K562 (cell line): ENCODE measurements at regions not wholly inside any gene's neighbourhood (a gene's known extent, or its start where the extent isn't known, plus 50 kb on each side); places are given as distances from the start of the nearest gene placed in this dataset.

Source experiments
- ATAC-seq: fragments of 200-7000 bp; cut with Tn5 transposase; 3 replicates; pipeline ENCODE4 v1.9.1; 2020; ENCODE audit warnings: moderate library complexity
- BruUV-seq: library from RNA; stranded (reverse); fragments of 400-500 nt; replicated peaks from 2 replicates; lab custom pipeline; 2021; lab: Mats Ljungman, UMichigan
- CTCF ChIA-PET: fragments of 300-600 bp; formaldehyde crosslinking; extraction: SDS; loops from one replicate; lab custom pipeline; 2021; ENCODE audit warnings: low intra/inter-chr PET ratio; lab: Yijun Ruan, JAX
- POLR2A ChIA-PET: fragments of 300-600, 350-650 bp; sonication (Branson Sonifier 250); formaldehyde crosslinking; extraction: SDS; loops from one replicate; lab custom pipeline; 2021; ENCODE audit warnings: antibody characterized with exemption, inconsistent platforms; lab: Yijun Ruan, JAX
- DNase-seq, 4 experiments: peaks; one replicate each; pipeline versions ENCODE4 v3.0.0 to v3.0.0-alpha.2; 2011 to 2018; ENCODE audit warnings: low spot score in 3 of 4, mixed read lengths in 3 of 4; ENCODE audit errors: extremely low read depth in 1 of 4
- FAIRE-seq: peaks from 2 replicates; lab custom pipeline; 2011; peaks lifted over from hg19 to GRCh38; lab: Jason Lieb, UNC
- H2AFZ ChIP-seq: 2 replicates; pipeline ENCODE4 v1.6.0; 2011; ENCODE audit warnings: low read depth, low read length, control low read depth, inconsistent platforms
- H3K27ac ChIP-seq: fragments of 200-600 bp; 3 replicates; pipeline ENCODE4 v1.8.0; 2011; ENCODE audit warnings: low read depth, mild to moderate bottlenecking, control low read depth, inconsistent platforms, low read length, moderate library complexity, mixed read lengths; ENCODE audit errors: extremely low read depth
- H3K27me3 ChIP-seq, 2 experiments: fragments of 300-600 bp in 1 of 2; 2 replicates in 1 of 2; 3 replicates in 1 of 2; pipeline versions ENCODE4 v1.6.0 to v1.8.0; 2011; ENCODE audit warnings: inconsistent platforms in 2 of 2, low read length in 2 of 2, mild to moderate bottlenecking in 1 of 2, mixed read lengths in 1 of 2, moderate library complexity in 1 of 2; ENCODE audit not compliant: control insufficient read depth in 2 of 2, insufficient read depth in 2 of 2
- H3K36me3 ChIP-seq: fragments of 300-600 bp; 3 replicates; pipeline ENCODE4 v1.8.0; 2011; ENCODE audit warnings: mild to moderate bottlenecking, low read length, inconsistent platforms; ENCODE audit not compliant: control insufficient read depth, insufficient read depth
- H3K4me1 ChIP-seq, 2 experiments: fragments of 200-600 bp in 1 of 2; replicated peaks in 1 of 2; 2 replicates in 1 of 2; 3 replicates in 1 of 2; pipeline versions ENCODE4 v1.5.1 to v1.8.0; 2011; ENCODE audit warnings: inconsistent platforms in 2 of 2, low read length in 2 of 2, mild to moderate bottlenecking in 1 of 2, mixed read lengths in 1 of 2, moderate library complexity in 1 of 2; ENCODE audit not compliant: control insufficient read depth in 2 of 2, insufficient read depth in 2 of 2
- H3K4me2 ChIP-seq: 2 replicates; pipeline ENCODE4 v1.6.1; 2011; ENCODE audit warnings: low read length, control low read depth, inconsistent platforms, mixed read lengths; ENCODE audit not compliant: insufficient read depth
- H3K4me3 ChIP-seq: fragments of 200-600 bp; sonication (generic), shearing (Covaris generic); 2 replicates; pipeline ENCODE4 v1.5.1; 2016; ENCODE audit warnings: control low read depth, inconsistent platforms
- H3K79me2 ChIP-seq: fragments of 200-600 bp; 3 replicates; pipeline ENCODE4 v1.8.0; 2011; ENCODE audit warnings: low read length, inconsistent platforms; ENCODE audit not compliant: control insufficient read depth, insufficient read depth
- H3K9ac ChIP-seq, 2 experiments: 2 replicates each; pipeline versions ENCODE4 v1.6.0 to v1.6.1; 2011; ENCODE audit warnings: low read depth in 2 of 2, low read length in 2 of 2, control low read depth in 1 of 2, inconsistent platforms in 1 of 2, mild to moderate bottlenecking in 1 of 2, mixed read lengths in 1 of 2; ENCODE audit not compliant: insufficient read depth in 1 of 2
- H3K9me1 ChIP-seq: one replicate; pipeline ENCODE4 v1.6.0; 2011; ENCODE audit warnings: inconsistent platforms, mild to moderate bottlenecking, low read length, moderate library complexity; ENCODE audit not compliant: control insufficient read depth, insufficient read depth
- H3K9me3 ChIP-seq: replicated peaks from 2 replicates; pipeline ENCODE4 v1.5.1; 2011; ENCODE audit warnings: low read depth, low read length, inconsistent platforms; ENCODE audit not compliant: control insufficient read depth, insufficient read depth
- H4K20me1 ChIP-seq: replicated peaks from 2 replicates; pipeline ENCODE4 v1.6.1; 2011; ENCODE audit warnings: low read length, inconsistent platforms, mixed read lengths; ENCODE audit not compliant: control insufficient read depth, insufficient read depth
- BCOR ChIP-seq: fragments of 450-650 bp; IDR thresholded peaks from 2 replicates; pipeline ENCODE4 v1.6.1; 2016
- ETV5 ChIP-seq: sonication (generic); formaldehyde crosslinking; IDR thresholded peaks from 2 replicates; pipeline ENCODE4 v1.4.0; 2020; ENCODE audit warnings: low read depth, mild to moderate bottlenecking, missing genetic modification reagents
- EZH2 ChIP-seq: IDR thresholded peaks from 2 replicates; pipeline ENCODE4 v1.6.1; 2012; ENCODE audit warnings: low read depth, mild to moderate bottlenecking, inconsistent platforms, low read length, borderline replicate concordance
- HDAC6 ChIP-seq: IDR thresholded peaks from 2 replicates; pipeline ENCODE4 v1.6.1; 2012; ENCODE audit warnings: low read depth, mild to moderate bottlenecking, control low read depth, inconsistent platforms, low read length, moderate library complexity
- HINFP ChIP-seq: fragments of 450-650 bp; conservative IDR thresholded peaks from 2 replicates; pipeline ENCODE4 v1.6.1; 2016; ENCODE audit warnings: missing genetic modification characterization, low read depth, mild to moderate bottlenecking, control low read depth, missing compliant biosample characterization
- IFI16 ChIP-seq: fragments of 250-450 bp; sonication (Bioruptor Pico); IDR thresholded peaks from 2 replicates; pipeline ENCODE4 v2.1.2; 2022; ENCODE audit warnings: mild to moderate bottlenecking, inconsistent platforms
- KLF1 ChIP-seq: fragments of 450-650 bp; IDR thresholded peaks from 2 replicates; pipeline ENCODE4 v1.6.1; 2016; ENCODE audit warnings: missing genetic modification characterization, missing compliant biosample characterization
- ZBTB26 ChIP-seq: fragments of 450-650 bp; formaldehyde crosslinking; IDR thresholded peaks from 2 replicates; pipeline ENCODE4 v1.4.0; 2022; ENCODE audit warnings: missing genetic modification characterization
- ZNF134 ChIP-seq: fragments of 250-450 bp; sonication (Bioruptor Pico); conservative IDR thresholded peaks from 2 replicates; pipeline ENCODE4 v1.4.0; 2020
- ZNF232 ChIP-seq: sonication (generic); formaldehyde crosslinking; IDR thresholded peaks from 2 replicates; pipeline ENCODE4 v1.8.0; 2022; ENCODE audit warnings: mild to moderate bottlenecking, missing genetic modification reagents
- ZNF717 ChIP-seq: fragments of 250-450 bp; sonication (Bioruptor Pico); IDR thresholded peaks from 2 replicates; pipeline ENCODE4 v1.5.0; 2021
- WGBS: fragments of 100-300 bp; shearing (Covaris generic); methylation state at CpG from one replicate; pipeline ENCODE4 v1.1.6; 2016; ENCODE audit warnings: low coverage, mixed read lengths; ENCODE audit not compliant: insufficient coverage; ENCODE audit errors: missing lambda C conversion rate; 5-methylcytosine and 5-hydroxymethylcytosine counted together
- in situ Hi-C: fragments of 300-500 bp; cut with MboI; formaldehyde crosslinking; loops from 4 replicates; pipeline ENCODE4 v1.15.0; 2018; ENCODE audit warnings: inconsistent platforms, mixed read lengths
- intact Hi-C: fragments of 100-400 bp; cut with micrococcal nuclease; formaldehyde crosslinking; loops from 2 replicates; pipeline ENCODE4 v1.14.2; 2022

- no peak overlapping the region for H3K9ac ChIP-seq
- no peaks in the 10 kb centered on the region for H3K36me3 ChIP-seq
- TF ChIP-seq ZNF232 (CRISPR knock-in tag): no peak
- no peak for TF ChIP-seq ETV5 (CRISPR knock-in tag)
- TF ChIP-seq EZH2: no peak
- no peak for TF ChIP-seq ZBTB26 (CRISPR knock-in tag)
- no peak for TF ChIP-seq IFI16 (CRISPR knock-in tag)
- TF ChIP-seq BCOR: no peak
- TF ChIP-seq HDAC6: no peak
- no peak for TF ChIP-seq KLF1 (tag)
- no peak for TF ChIP-seq ZNF717 (CRISPR knock-in tag)
- no peak for TF ChIP-seq HINFP (tag)
- no peak for TF ChIP-seq ZNF134
- in situ Hi-C loops (no loop called here), intact Hi-C loops (no loop called here)
- 0% methylated on average over 1 of the region's 1 CpG for WGBS
- POLR2A ChIA-PET: no interaction called here
- H3K4me1 ChIP-seq: no peaks in the 10 kb centered on the region
- CTCF ChIA-PET: no interaction called here
- no peak overlapping the region for H3K4me3 ChIP-seq
- FAIRE-seq (no peak), ATAC-seq (no peak), DNase-seq (no peak)
- peaks cover 0 to 4% of the 10 kb centered on the region in 2 experiments; a peak in 4 of 5 replicates for H3K27me3 ChIP-seq
- H3K4me2 ChIP-seq: no peak overlapping the region
- no peaks in the 10 kb centered on the region for H3K9me3 ChIP-seq
- BruUV-seq: no TSS peak
- peaks cover 5% of the 10 kb centered on the region; the same call in 1 of the 2 replicates for H4K20me1 ChIP-seq
- H3K79me2 ChIP-seq: no peaks in the 10 kb centered on the region
- H3K27ac ChIP-seq: no peak overlapping the region
- H2AFZ ChIP-seq: no peak overlapping the region
- no peaks in the 10 kb centered on the region for H3K9me1 ChIP-seq
Observed at GRCh38 chr15:62500325-62500724, 335.2 kb upstream of the C2CD4B start.
